ENCODE measurements at regions not wholly inside any gene's neighbourhood (a gene's known extent, or its start where the extent isn't known, plus 50 kb on each side); places are given as distances from the start of the nearest gene placed in this dataset.
"Not testable (repeated sequence)": the region's sequence is repeated elsewhere in the genome, so short reads cannot be mapped to it uniquely, and the experiment has no call there.

- DNase-seq; intact Hi-C loops (cut with DNase I); H3K4me1 ChIP-seq (ENCODE audit: control insufficient read depth in 2 of 3, insufficient read depth in 2 of 3, low read depth in 1 of 3, low read length in 3 of 3); FAIRE-seq; H3K9ac ChIP-seq (ENCODE audit: low read length in 3 of 3); H3K36me3 ChIP-seq (ENCODE audit: control insufficient read depth in 2 of 3, insufficient read depth in 3 of 3, low read length in 3 of 3); H3K9me3 ChIP-seq (ENCODE audit: control insufficient read depth in 2 of 3, insufficient read depth in 1 of 3, low read length in 3 of 3); H3K27me3 ChIP-seq (ENCODE audit: control insufficient read depth, insufficient read depth, low read length); H3K27ac ChIP-seq (ENCODE audit: low read depth in 2 of 2, low read length in 2 of 2); H3K4me3 ChIP-seq (ENCODE audit: low read length in 3 of 3): not testable (repeated sequence)
Measured at GRCh38 chr9:67086862-67087261, 94.5 kb upstream of the SPATA31A3 start.

- H3K4me3 ChIP-seq (ENCODE audit: low read length in 3 of 3); H3K27me3 ChIP-seq (ENCODE audit: control insufficient read depth, insufficient read depth, low read length); H3K27ac ChIP-seq (ENCODE audit: low read depth in 2 of 2, low read length in 2 of 2); H3K9ac ChIP-seq (ENCODE audit: low read length in 3 of 3); H3K4me1 ChIP-seq (ENCODE audit: control insufficient read depth in 2 of 3, insufficient read depth in 2 of 3, low read depth in 1 of 3, low read length in 3 of 3); FAIRE-seq; H3K36me3 ChIP-seq (ENCODE audit: control insufficient read depth in 2 of 3, insufficient read depth in 3 of 3, low read length in 3 of 3); intact Hi-C loops (cut with DNase I); H3K9me3 ChIP-seq (ENCODE audit: control insufficient read depth in 2 of 3, insufficient read depth in 1 of 3, low read length in 3 of 3): not testable (repeated sequence)
- DNase-seq: peak in 1 of 5 donors; percentile 25
Measured at GRCh38 chr9:67066140-67066539, 73.8 kb upstream of the SPATA31A3 start.

DNA sequence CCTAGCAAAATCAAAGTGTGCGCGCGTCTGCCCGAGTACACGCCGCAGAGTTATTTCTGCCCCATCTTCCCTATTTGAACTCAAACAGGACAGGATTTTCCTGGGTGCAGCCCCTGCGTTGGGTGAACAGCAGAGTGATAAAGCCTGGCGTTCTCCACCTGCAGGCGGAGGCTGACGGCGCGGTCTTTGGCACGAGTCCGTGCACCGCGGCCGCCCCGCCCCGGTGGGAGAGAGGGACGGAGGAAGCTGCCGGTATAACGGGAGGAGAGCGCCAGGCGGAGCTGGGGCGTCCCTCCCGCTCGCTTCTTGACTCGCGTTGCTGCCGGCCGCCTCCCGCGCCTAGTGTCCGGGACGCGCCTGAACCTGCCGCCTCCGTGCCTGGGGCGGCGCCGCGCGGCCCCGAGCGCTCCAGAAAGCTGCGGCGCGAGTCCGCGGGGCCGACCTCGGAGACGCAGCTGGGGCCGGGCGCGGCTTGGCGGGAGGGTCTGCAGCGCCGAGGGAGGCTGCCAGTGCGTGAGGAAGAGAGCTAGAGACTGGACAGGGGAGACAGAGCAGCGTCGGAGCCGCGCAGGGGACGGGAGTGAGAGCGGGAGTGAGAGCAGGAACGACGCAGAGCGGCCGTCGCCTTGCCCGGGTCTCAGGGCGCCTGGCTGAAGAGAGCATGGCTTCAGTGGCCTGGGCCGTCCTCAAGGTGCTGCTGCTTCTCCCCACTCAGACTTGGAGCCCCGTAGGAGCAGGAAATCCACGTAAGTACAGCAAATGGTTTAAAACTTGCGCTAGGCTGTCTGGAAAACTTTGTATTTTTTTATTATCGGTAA is 66.8 kb upstream of the SPATA31A3 start:
- H3K36me3 ChIP-seq (ENCODE audit: control insufficient read depth in 2 of 3, insufficient read depth in 3 of 3, low read length in 3 of 3); H3K4me1 ChIP-seq (ENCODE audit: control insufficient read depth in 2 of 3, insufficient read depth in 2 of 3, low read depth in 1 of 3, low read length in 3 of 3); FAIRE-seq; H3K4me3 ChIP-seq (ENCODE audit: low read length in 3 of 3); H3K9ac ChIP-seq (ENCODE audit: low read length in 3 of 3); H3K27me3 ChIP-seq (ENCODE audit: control insufficient read depth, insufficient read depth, low read length); H3K9me3 ChIP-seq (ENCODE audit: control insufficient read depth in 2 of 3, insufficient read depth in 1 of 3, low read length in 3 of 3); intact Hi-C loops (cut with DNase I); H3K27ac ChIP-seq (ENCODE audit: low read depth in 2 of 2, low read length in 2 of 2): not testable (repeated sequence)
- peak; percentile 56 to 64 (median 59) for DNase-seq
